CD4-positive, alpha-beta T cell (primary cell): ENCODE measurements at regions not wholly inside any gene's neighbourhood (a gene's known extent, or its start where the extent isn't known, plus 50 kb on each side); places are given as distances from the start of the nearest gene placed in this dataset.

Experiments
- ATAC-seq: fragments of 200-7000 bp; cut with Tn5 transposase; one replicate; pipeline ENCODE4 v1.10.0; 2022; ENCODE audit warnings: mild to moderate bottlenecking; ENCODE audit not compliant: poor library complexity
- CTCF ChIA-PET: fragments of 350-600 bp; sonication (Branson Sonifier 250); formaldehyde crosslinking; loops from one replicate; lab custom pipeline; 2021; ENCODE audit warnings: antibody characterized with exemption, inconsistent platforms; lab: Charles Lee
- POLR2A ChIA-PET: fragments of 350-600 bp; sonication (Branson Sonifier 250); formaldehyde crosslinking; loops from one replicate; lab custom pipeline; 2021; ENCODE audit warnings: antibody characterized with exemption, inconsistent platforms; lab: Charles Lee
- DNase-seq, 14 experiments: peaks; one replicate each; pipeline ENCODE4 v3.0.0-alpha.2; 2013 to 2020; ENCODE audit warnings: mixed read lengths in 2 of 14
- H3K27ac ChIP-seq, 2 donors: one replicate each; pipeline versions ENCODE4 v1.5.1 to v1.7.0; 2013; ENCODE audit warnings: low read length in 2 of 2, low read depth in 1 of 2, mild to moderate bottlenecking in 1 of 2
- H3K27me3 ChIP-seq, 2 experiments: 1 replicate in 1 of 2; 2 replicates in 1 of 2; pipeline versions ENCODE4 v1.6.1 to v1.7.0; 2013; ENCODE audit warnings: low read length in 2 of 2, control low read depth in 1 of 2, mild to moderate bottlenecking in 1 of 2, moderate library complexity in 1 of 2; ENCODE audit not compliant: insufficient read depth in 2 of 2, control insufficient read depth in 1 of 2
- H3K36me3 ChIP-seq: one replicate; pipeline ENCODE4 v1.6.1; 2013; ENCODE audit warnings: low read length, control low read depth; ENCODE audit not compliant: insufficient read depth
- H3K4me1 ChIP-seq: one replicate; pipeline ENCODE4 v1.6.1; 2013; ENCODE audit warnings: low read length, control low read depth; ENCODE audit not compliant: insufficient read depth
- H3K4me3 ChIP-seq: one replicate; pipeline ENCODE4 v1.5.1; 2013; ENCODE audit warnings: mild to moderate bottlenecking, low read length, moderate library complexity
- H3K9me3 ChIP-seq, 2 experiments: 1 replicate in 1 of 2; 2 replicates in 1 of 2; pipeline versions ENCODE4 v1.6.1 to v1.7.0; 2013; ENCODE audit warnings: low read length in 2 of 2, mild to moderate bottlenecking in 2 of 2, control low read depth in 1 of 2, moderate library complexity in 1 of 2; ENCODE audit not compliant: control insufficient read depth in 1 of 2, insufficient read depth in 1 of 2
- H3K27ac Mint-ChIP-seq: one replicate; pipeline ENCODE4 v1.8.0; 2020; ENCODE audit warnings: mixed read lengths
- H3K27me3 Mint-ChIP-seq: one replicate; pipeline ENCODE4 v1.8.0; 2021; ENCODE audit warnings: mixed read lengths
- H3K36me3 Mint-ChIP-seq: one replicate; pipeline ENCODE4 v1.8.0; 2021; ENCODE audit warnings: low read depth, mixed read lengths
- H3K4me1 Mint-ChIP-seq: one replicate; pipeline ENCODE4 v1.8.0; 2021; ENCODE audit warnings: low read depth, mixed read lengths
- H3K4me3 Mint-ChIP-seq: one replicate; pipeline ENCODE4 v1.8.0; 2020; ENCODE audit warnings: mild to moderate bottlenecking, mixed read lengths
- H3K9me3 Mint-ChIP-seq: one replicate; pipeline ENCODE4 v1.8.0; 2020; ENCODE audit warnings: mixed read lengths
- CTCF ChIP-seq: fragments of 200-600 bp; IDR thresholded peaks from one replicate; pipeline ENCODE4 v1.8.0; 2022; ENCODE audit warnings: antibody characterized with exemption, mild to moderate bottlenecking
- intact Hi-C, 2 experiments: fragments of 100-400 bp; cut with DNase I in 1 of 2; cut with micrococcal nuclease in 1 of 2; formaldehyde crosslinking; loops; one replicate each; pipeline versions ENCODE4 v1.15.1 to v1.9.0; 2023 to 2025; cut with DNase I, micrococcal nuclease

- H3K4me1 ChIP-seq = no peaks in the 10 kb centered on the region
- no peaks in the 10 kb centered on the region for H3K9me3 ChIP-seq
- Mint-ChIP-seq H3K27ac (no peak overlapping the region), H3K27me3 (peaks cover 34% of the 10 kb centered on the region), H3K9me3 (no peaks in the 10 kb centered on the region), H3K4me1 (peaks cover 10% of the 10 kb centered on the region), H3K36me3 (no peaks in the 10 kb centered on the region), H3K4me3 (no peak overlapping the region)
- H3K4me3 ChIP-seq = no peak overlapping the region
- H3K27me3 ChIP-seq = peaks cover 0 to 8% of the 10 kb centered on the region in 2 experiments
- no peak for TF ChIP-seq CTCF
- ATAC-seq (no peak), DNase-seq (no peak)
- intact Hi-C loops = no loop called here
- H3K36me3 ChIP-seq = no peaks in the 10 kb centered on the region
- ChIA-PET CTCF (no interaction called here), POLR2A (no interaction called here)
- H3K27ac ChIP-seq = no peak overlapping the region
Measured at GRCh38 chr3:40979962-40980361, 219.3 kb upstream of the CTNNB1 start.

GRCh38 chr3:40980467-40980866 is 218.8 kb upstream of the CTNNB1 start:
- Mint-ChIP-seq H3K27me3 (peaks cover 34% of the 10 kb centered on the region), H3K36me3 (no peaks in the 10 kb centered on the region), H3K4me1 (peaks cover 10% of the 10 kb centered on the region), H3K4me3 (no peak overlapping the region), H3K9me3 (no peaks in the 10 kb centered on the region), H3K27ac (no peak overlapping the region)
- Histone ChIP-seq H3K36me3 (no peaks in the 10 kb centered on the region), H3K9me3 (no peaks in the 10 kb centered on the region), H3K4me3 (no peak overlapping the region), H3K27me3 (peaks cover 0 to 8% of the 10 kb centered on the region in 2 experiments), H3K27ac (no peak overlapping the region), H3K4me1 (no peaks in the 10 kb centered on the region)
- intact Hi-C loops = no loop called here
- ATAC-seq (no peak), DNase-seq (no peak)
- no peak for TF ChIP-seq CTCF
- ChIA-PET CTCF (no interaction called here), POLR2A (no interaction called here)

GRCh38 chr3:40985195-40985594 is 214.1 kb upstream of the CTNNB1 start:
- Histone ChIP-seq H3K4me1 (no peaks in the 10 kb centered on the region), H3K9me3 (no peaks in the 10 kb centered on the region), H3K36me3 (no peaks in the 10 kb centered on the region), H3K27ac (no peak overlapping the region), H3K4me3 (no peak overlapping the region), H3K27me3 (peaks cover 5 to 8% of the 10 kb centered on the region in 2 experiments)
- DNase-seq = no peak
- H3K27ac Mint-ChIP-seq = no peak overlapping the region
- H3K4me3 Mint-ChIP-seq = no peak overlapping the region
- ChIA-PET CTCF (no interaction called here), POLR2A (no interaction called here)
- H3K4me1 Mint-ChIP-seq = peaks cover 10% of the 10 kb centered on the region
- peaks cover 43% of the 10 kb centered on the region for H3K27me3 Mint-ChIP-seq
- no peaks in the 10 kb centered on the region for H3K9me3 Mint-ChIP-seq
- ATAC-seq = no peak
- no peak for TF ChIP-seq CTCF
- intact Hi-C loops = no loop called here
- H3K36me3 Mint-ChIP-seq = no peaks in the 10 kb centered on the region
